ENCODE measurements at regions not wholly inside any gene's neighbourhood (a gene's known extent, or its start where the extent isn't known, plus 50 kb on each side); places are given as distances from the start of the nearest gene placed in this dataset.

DNA sequence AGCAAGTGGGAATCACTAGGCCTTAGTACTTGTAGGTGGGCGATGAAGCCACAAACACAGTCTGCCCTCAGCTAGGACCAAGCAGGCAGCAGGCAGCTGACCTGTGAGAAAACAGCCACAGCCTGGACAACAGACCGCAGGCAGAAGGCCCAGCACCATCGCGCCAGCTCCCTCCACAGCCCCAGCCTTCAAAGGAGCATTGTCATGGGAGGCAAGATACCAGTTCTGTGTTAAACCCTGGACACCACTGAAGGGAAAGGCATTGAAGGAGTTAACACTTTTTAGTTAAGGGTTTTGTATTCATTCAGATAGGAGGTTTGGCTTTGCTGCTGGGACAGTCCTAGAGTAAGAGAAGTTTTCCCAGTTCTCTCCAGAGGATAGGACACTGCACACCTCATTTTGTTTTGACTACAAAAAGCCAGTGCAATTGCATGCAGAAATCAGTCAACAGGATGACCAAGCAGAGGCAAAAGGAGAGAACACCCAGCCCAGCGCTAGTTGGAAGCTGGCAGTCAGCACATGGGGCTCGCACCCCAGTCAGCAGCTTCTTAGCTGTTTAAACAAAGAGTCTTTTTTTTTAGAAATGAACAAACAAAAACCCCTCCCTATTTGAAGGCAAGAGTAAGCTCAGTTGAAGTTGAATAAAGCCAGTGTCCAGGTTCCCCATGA, 286.1 kb upstream of the TPM1 start:
- Histone ChIP-seq H3K4me2 (ENCODE audit: low read length) (no peak overlapping the region), H3K36me3 (ENCODE audit: control insufficient read depth, insufficient read depth, low read length) (no peaks in the 10 kb centered on the region), H3K27me3 (ENCODE audit: control insufficient read depth, insufficient read depth, low read length) (no peaks in the 10 kb centered on the region), H3K4me3 (ENCODE audit: low read depth, low read length) (no peak overlapping the region), H3K27ac (no peak overlapping the region), H2AFZ (no peak overlapping the region), H3K79me2 (no peaks in the 10 kb centered on the region), H3K4me1 (no peaks in the 10 kb centered on the region), H3K9me3 (ENCODE audit: control insufficient read depth, low read length) (no peaks in the 10 kb centered on the region), H3K9ac (no peak overlapping the region)
- TF ChIP-seq, protein P1, sequence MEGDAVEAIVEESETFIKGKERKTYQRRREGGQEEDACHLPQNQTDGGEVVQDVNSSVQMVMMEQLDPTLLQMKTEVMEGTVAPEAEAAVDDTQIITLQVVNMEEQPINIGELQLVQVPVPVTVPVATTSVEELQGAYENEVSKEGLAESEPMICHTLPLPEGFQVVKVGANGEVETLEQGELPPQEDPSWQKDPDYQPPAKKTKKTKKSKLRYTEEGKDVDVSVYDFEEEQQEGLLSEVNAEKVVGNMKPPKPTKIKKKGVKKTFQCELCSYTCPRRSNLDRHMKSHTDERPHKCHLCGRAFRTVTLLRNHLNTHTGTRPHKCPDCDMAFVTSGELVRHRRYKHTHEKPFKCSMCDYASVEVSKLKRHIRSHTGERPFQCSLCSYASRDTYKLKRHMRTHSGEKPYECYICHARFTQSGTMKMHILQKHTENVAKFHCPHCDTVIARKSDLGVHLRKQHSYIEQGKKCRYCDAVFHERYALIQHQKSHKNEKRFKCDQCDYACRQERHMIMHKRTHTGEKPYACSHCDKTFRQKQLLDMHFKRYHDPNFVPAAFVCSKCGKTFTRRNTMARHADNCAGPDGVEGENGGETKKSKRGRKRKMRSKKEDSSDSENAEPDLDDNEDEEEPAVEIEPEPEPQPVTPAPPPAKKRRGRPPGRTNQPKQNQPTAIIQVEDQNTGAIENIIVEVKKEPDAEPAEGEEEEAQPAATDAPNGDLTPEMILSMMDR (IDR thresholded peaks at IDR 0.05) = no peak

DNA sequence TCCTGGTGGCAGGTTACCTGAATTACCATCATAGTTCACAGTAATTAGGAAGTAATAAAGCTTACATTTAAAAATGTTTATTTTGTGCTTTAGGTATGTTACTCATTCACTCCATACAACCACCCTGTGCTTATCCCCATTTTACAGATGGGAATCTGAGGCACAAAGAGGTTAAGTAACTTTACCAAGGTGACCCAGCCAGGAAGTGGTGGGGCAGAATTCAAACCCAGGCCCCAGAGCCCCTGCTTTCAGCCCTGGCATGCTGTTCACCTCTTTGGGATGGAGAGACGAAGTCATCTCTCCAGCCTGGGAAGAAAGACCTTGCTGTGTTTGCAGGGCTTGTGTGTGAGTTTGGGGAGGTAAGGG, 285.6 kb upstream of the TPM1 start:
- no peak overlapping the region for H3K4me3 ChIP-seq (ENCODE audit: low read depth, low read length)
- no peaks in the 10 kb centered on the region for H3K4me1 ChIP-seq
- H3K9ac ChIP-seq = no peak overlapping the region
- no peaks in the 10 kb centered on the region for H3K79me2 ChIP-seq
- no peak overlapping the region for H3K4me2 ChIP-seq (ENCODE audit: low read length)
- no peaks in the 10 kb centered on the region for H3K36me3 ChIP-seq (ENCODE audit: control insufficient read depth, insufficient read depth, low read length)
- no peaks in the 10 kb centered on the region for H3K9me3 ChIP-seq (ENCODE audit: control insufficient read depth, low read length)
- H2AFZ ChIP-seq = no peak overlapping the region
- H3K27ac ChIP-seq = no peak overlapping the region
- TF ChIP-seq, protein P1 (IDR thresholded peaks at IDR 0.05) = no peak
- H3K27me3 ChIP-seq (ENCODE audit: control insufficient read depth, insufficient read depth, low read length) = no peaks in the 10 kb centered on the region

DNA sequence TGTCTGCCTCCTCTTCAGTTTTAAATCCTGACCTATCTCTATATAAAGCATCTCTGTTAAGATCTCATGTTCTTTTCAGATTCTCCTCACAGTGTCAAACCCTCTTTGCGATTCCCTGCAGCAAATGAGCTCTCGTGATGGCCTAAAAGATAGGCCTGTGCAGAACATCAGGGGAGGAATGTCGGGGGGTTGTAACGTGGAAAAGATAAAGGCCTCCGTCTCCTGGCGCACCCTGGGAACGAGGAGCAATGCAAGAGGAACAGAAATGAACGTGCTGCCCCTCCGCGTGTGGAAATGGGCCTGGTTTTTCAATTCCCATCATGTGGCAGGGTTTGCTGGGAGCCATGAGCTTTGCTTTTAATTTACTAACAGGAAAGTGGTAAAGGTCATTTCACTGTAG, 285.0 kb upstream of the TPM1 start:
- Histone ChIP-seq H3K4me3 (ENCODE audit: low read depth, low read length) (no peak overlapping the region), H3K4me1 (no peaks in the 10 kb centered on the region), H3K36me3 (ENCODE audit: control insufficient read depth, insufficient read depth, low read length) (no peaks in the 10 kb centered on the region), H3K9me3 (ENCODE audit: control insufficient read depth, low read length) (no peaks in the 10 kb centered on the region), H3K4me2 (ENCODE audit: low read length) (no peak overlapping the region), H2AFZ (no peak overlapping the region), H3K27me3 (ENCODE audit: control insufficient read depth, insufficient read depth, low read length) (no peaks in the 10 kb centered on the region), H3K9ac (no peak overlapping the region), H3K79me2 (no peaks in the 10 kb centered on the region), H3K27ac (no peak overlapping the region)
- TF ChIP-seq, protein P1 (IDR thresholded peaks at IDR 0.05) = no peak

DNA sequence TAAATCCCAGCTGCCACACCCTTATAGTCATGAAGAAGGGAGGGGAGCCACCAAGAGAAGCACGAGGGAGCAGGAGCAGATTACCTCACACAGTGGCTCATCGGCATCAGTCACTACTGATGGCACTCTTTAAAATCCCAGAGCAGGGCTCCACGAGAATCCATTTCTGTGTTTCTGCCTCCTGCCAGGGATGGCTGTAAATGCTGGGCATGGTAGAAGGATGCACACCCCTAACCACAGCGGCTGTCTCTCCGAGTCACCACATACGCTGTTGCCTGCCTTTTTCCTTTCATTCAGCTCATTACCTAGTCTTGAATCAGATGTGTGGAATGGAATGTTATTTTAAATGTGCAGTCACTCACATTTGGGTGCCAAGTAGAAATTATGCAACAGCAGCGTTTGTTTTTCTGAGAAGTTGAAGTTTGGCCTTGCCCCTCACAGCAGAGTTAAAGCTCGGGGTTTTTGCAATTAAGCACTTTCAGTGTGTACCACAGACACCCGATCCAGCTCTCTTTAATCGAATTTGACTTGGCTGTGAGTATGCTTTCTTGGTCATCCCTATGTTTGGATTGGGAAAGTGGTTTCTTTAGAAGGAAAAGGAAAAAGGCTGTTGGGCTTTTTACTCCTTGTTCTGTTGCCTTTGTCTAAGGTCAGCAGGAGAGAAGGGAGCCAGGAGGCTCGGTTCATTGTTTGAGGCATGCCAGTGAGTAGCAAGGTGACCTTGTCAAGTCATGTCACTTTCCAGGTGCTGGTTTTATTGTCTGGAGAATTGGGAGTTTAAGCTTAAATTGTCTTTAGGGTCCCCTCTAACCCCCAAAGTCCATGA, 284.2 kb upstream of the TPM1 start:
- no peaks in the 10 kb centered on the region for H3K36me3 ChIP-seq (ENCODE audit: control insufficient read depth, insufficient read depth, low read length)
- no peaks in the 10 kb centered on the region for H3K27me3 ChIP-seq (ENCODE audit: control insufficient read depth, insufficient read depth, low read length)
- H3K79me2 ChIP-seq = no peaks in the 10 kb centered on the region
- no peak overlapping the region for H3K4me2 ChIP-seq (ENCODE audit: low read length)
- H2AFZ ChIP-seq = no peak overlapping the region
- H3K4me1 ChIP-seq = no peaks in the 10 kb centered on the region
- H3K9ac ChIP-seq = no peak overlapping the region
- H3K9me3 ChIP-seq (ENCODE audit: control insufficient read depth, low read length) = no peaks in the 10 kb centered on the region
- H3K27ac ChIP-seq = no peak overlapping the region
- TF ChIP-seq, protein P1 (IDR thresholded peaks at IDR 0.05) = no peak
- H3K4me3 ChIP-seq (ENCODE audit: low read depth, low read length) = no peak overlapping the region
